SK-N-MC (cell line): ENCODE measurements at regions not wholly inside any gene's neighbourhood (a gene's known extent, or its start where the extent isn't known, plus 50 kb on each side); places are given as distances from the start of the nearest gene placed in this dataset.
"Not testable (repeated sequence)": the region's sequence is repeated elsewhere in the genome, so short reads cannot be mapped to it uniquely, and the experiment has no call there.

Experiments
- DNase-seq: peaks from one replicate; pipeline ENCODE4 v3.0.0-alpha.2; 2011; ENCODE audit warnings: low read depth, low spot score
- H3K27ac ChIP-seq: fragments of 200-600 bp; sonication (generic); 2 replicates; pipeline ENCODE4 v1.5.1; 2016; ENCODE audit warnings: mixed run types
- H3K36me3 ChIP-seq: fragments of 200-600 bp; sonication (generic); 2 replicates; pipeline ENCODE4 v1.6.1; 2017; ENCODE audit warnings: antibody characterized with exemption, low read length, mixed read lengths; ENCODE audit not compliant: insufficient read depth
- H3K4me3 ChIP-seq: fragments of 200-600 bp; sonication (generic); 2 replicates; pipeline ENCODE4 v1.5.1; 2016
- H3K9ac ChIP-seq: fragments of 200-600 bp; sonication (generic); 2 replicates; pipeline ENCODE4 v1.8.0; 2017; ENCODE audit warnings: mixed run types, mixed read lengths; ENCODE audit not compliant: insufficient read length
- H3K9me3 ChIP-seq: fragments of 200-600 bp; sonication (generic); 2 replicates; pipeline ENCODE4 v1.6.1; 2017; ENCODE audit warnings: low read depth, mild to moderate bottlenecking, antibody characterized with exemption, low read length, moderate library complexity, mixed read lengths
- EZH2 ChIP-seq: fragments of 200-600 bp; sonication (generic); IDR thresholded peaks from one replicate; pipeline ENCODE4 v1.6.1; 2017; ENCODE audit warnings: antibody characterized with exemption
- FOXP2 ChIP-seq: optimal IDR thresholded peaks from 2 replicates; pipeline ENCODE3; 2011; ENCODE audit warnings: mild to moderate bottlenecking, moderate library complexity; ENCODE audit not compliant: insufficient read depth; ENCODE audit errors: extremely low read length, control extremely low read depth
- POLR2AphosphoS5 ChIP-seq: IDR thresholded peaks from 2 replicates; pipeline ENCODE4 v1.6.1; 2012; ENCODE audit warnings: mild to moderate bottlenecking, low read depth, low read length, borderline replicate concordance

DNA sequence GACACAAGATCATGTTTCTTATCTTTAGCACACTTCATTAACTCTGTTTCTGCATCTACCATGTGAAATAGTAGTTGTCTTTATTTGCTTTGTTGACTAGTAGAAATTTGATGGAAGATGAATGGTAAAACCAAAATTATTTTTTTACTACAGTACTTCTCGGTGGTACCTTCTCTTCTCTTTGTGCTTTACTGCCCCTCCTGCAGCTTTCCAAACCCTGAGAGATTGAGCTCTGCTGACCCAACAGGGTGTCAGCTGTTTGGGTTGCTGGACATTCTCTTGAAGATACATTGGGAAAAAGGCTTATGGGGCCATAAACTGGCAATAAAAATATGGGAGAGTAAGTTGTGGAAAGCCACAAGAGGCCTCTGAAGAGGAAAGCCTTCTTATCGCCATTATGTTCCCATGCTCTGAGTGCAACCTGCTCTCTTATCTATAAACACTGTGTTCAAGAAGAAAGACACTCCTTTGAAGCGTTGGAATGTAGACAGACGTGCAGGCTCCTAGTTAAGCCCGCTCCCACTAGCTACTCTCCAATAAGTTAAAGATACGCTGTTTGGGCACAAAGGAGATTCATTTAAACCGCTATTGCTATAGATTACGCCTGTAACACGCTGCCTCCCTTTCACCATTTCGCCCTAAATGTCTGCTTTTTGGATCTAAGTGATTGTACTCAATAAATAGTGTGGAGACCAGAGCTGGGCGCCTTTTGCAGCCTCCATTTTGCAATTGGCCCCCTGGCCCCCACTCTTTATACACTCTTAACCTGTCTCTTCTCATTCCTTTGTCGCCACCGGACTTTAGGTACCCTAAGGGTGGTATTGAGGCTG lies 60.1 kb upstream of the PRSS16 start:
- peak overlapping the region; percentile 79 for H3K4me3 ChIP-seq
- H3K9ac ChIP-seq = peak overlapping the region; percentile 60
- H3K27ac ChIP-seq = no peak overlapping the region
- TF ChIP-seq EZH2 = no peak
- no peak for TF ChIP-seq POLR2AphosphoS5
- TF ChIP-seq FOXP2 = no peak
- no peaks in the 10 kb centered on the region for H3K9me3 ChIP-seq
- H3K36me3 ChIP-seq = no peaks in the 10 kb centered on the region
- no peak for DNase-seq

DNA sequence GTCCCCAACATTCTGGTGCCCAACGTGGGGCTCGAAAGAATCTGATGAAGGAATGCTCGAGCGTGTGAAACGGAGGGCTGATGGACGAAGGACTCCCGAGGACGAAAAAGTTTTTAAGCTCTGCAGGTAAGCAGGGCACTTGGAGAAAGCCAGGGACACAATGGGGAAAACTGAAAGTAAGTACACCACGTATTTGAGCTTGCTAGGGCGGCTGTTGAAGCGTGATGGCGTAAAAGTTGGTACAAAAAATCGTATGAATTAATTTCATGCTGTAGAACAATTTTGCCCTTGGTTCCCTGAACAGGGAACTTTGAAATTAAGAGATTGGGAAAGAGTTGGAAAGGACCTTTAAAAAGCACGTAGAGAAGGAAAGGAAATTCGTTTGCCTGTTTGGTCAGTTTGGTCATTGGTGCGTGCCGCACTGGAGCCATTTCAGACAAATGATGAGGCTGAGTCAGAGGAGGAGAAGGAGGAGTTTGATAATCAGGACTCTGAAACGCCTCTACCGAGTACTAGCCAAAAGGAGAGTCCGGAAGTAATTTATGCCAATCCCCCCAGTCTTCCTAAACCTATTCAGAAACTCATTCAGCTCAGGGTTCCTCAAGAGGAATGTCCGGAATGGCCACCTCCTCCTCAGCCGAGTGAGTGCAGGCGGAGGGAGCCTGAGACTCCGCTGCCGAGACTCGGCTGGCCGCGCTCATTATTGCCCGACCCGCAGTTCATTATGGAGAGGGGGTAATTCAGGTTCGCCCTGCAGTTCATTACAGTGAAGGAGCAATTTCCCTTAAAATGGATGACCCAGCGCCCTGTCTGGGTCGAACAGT lies 59.2 kb upstream of the PRSS16 start:
- H3K36me3 ChIP-seq = no peaks in the 10 kb centered on the region
- no peak overlapping the region for H3K27ac ChIP-seq
- peak overlapping the region; percentile 79 for H3K4me3 ChIP-seq
- peak overlapping the region; percentile 60 for H3K9ac ChIP-seq
- no peaks in the 10 kb centered on the region for H3K9me3 ChIP-seq
- TF ChIP-seq FOXP2 (no peak), EZH2 (no peak), POLR2AphosphoS5 (no peak)
- DNase-seq = no peak

DNA sequence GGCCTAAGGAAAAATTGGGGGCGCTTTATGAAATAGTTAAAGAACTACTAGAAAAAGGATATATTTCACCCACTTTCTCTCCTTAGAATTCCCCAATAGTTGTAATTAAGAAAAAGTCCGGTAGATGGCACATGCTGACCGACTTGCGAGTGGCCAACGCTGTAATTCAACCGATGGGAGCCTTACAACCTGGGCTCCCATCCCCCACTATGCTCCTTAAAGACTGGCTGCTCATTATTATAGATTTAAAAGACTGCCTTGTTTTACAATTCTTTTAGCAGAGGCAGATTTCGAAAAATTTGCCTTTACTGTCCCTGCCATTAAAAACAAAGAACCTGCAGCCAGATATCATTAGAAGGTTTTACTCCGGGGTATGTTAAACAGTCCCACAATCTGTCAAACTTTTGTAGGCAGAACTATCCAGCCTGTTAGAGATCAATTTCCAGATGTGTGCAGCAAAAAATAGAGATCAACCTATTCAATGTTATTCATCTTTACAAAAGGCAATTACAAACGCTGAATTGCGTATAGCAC lies 58.5 kb upstream of the PRSS16 start:
- peak overlapping the region; percentile 60 for H3K9ac ChIP-seq
- H3K4me3 ChIP-seq = peak overlapping the region; percentile 79
- no peaks in the 10 kb centered on the region for H3K36me3 ChIP-seq
- H3K27ac ChIP-seq = no peak overlapping the region
- H3K9me3 ChIP-seq = no peaks in the 10 kb centered on the region
- TF ChIP-seq FOXP2 (no peak), EZH2 (no peak), POLR2AphosphoS5 (no peak)
- no peak for DNase-seq

DNA sequence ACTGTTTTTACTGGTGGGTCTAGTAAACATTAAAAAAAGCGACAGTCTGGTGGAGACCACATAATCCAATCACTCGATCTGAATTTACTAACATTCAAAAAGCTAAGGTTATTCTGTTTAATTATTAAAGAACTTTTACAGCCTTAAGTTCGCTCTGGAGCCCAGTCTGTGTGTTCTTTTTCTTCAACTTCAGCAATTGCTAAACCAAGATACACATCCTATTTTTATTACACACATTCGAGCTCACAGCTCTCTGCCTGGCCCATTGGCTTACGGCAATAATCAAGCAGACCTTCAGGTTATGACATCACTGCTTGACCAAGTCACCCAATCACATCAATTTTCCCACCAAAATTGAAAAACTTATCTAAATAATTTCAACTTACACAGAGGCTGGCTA lies 57.4 kb upstream of the PRSS16 start:
- Histone ChIP-seq H3K9ac (no peak overlapping the region), H3K4me3 (no peak overlapping the region), H3K27ac (no peak overlapping the region), H3K36me3 (no peaks in the 10 kb centered on the region), H3K9me3 (no peaks in the 10 kb centered on the region)
- TF ChIP-seq POLR2AphosphoS5 (no peak), EZH2 (no peak), FOXP2 (no peak)
- DNase-seq = no peak

DNA sequence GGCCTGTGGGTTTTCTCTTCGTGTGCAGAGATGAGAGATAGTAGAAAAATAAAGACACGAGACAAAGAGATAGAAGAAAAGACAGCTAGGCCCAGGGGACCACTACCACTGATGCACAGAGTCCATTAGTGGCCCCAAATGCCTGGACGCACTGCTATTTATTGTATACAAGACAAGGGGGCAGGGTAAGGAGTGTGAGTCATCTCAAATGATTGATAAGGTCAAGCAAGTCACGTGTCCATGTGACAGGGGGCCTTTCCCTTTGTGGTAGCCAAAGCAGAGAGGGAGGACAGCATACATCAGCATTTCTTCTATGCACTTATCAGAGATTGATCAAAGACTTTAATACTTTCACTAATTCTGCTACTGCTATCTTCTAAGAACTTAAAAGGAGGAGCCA lies 53.0 kb upstream of the PRSS16 start:
- H3K36me3 ChIP-seq, H3K4me3 ChIP-seq, H3K9me3 ChIP-seq, H3K9ac ChIP-seq, H3K27ac ChIP-seq, DNase-seq: not testable (repeated sequence)

DNA sequence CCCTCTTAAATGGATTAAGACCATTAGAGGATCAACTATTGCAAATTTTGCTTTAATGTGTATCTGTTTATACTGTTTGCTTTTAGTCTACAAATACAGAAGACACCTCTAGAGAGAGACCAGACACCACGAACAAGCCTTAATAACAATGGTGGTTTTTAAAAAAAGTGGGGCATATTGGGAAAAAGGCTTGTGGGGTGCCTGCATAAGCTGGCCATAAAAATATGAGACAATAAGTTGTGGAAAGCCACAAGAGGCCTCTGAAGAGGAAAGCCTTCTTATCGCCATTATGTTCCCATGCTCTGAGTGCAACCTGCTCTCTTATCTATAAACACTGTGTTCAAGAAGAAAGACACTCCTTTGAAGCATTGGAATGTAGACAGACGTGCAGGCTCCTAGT lies 52.0 kb upstream of the PRSS16 start:
- H3K4me3 ChIP-seq, DNase-seq, H3K9me3 ChIP-seq, H3K36me3 ChIP-seq, H3K27ac ChIP-seq, H3K9ac ChIP-seq: not testable (repeated sequence)
